GM12878 (cell line): ENCODE measurements at regions not wholly inside any gene's neighbourhood (a gene's known extent, or its start where the extent isn't known, plus 50 kb on each side); places are given as distances from the start of the nearest gene placed in this dataset.

Source experiments
- ATAC-seq: fragments of 200-7000 bp; cut with Tn5 transposase; 3 replicates; pipeline ENCODE4 v1.9.1; 2020; ENCODE audit warnings: mild to moderate bottlenecking, moderate library complexity
- BruUV-seq: library from RNA; stranded (reverse); fragments of 400-500 nt; replicated peaks from 2 replicates; lab custom pipeline; 2021; lab: Mats Ljungman, UMichigan
- CTCF ChIA-PET: fragments of 300-600 bp; sonication (Branson Sonifier 250); formaldehyde crosslinking; extraction: SDS; loops from one replicate; lab custom pipeline; 2021; ENCODE audit warnings: inconsistent platforms; lab: Yijun Ruan, JAX
- POLR2A ChIA-PET: fragments of 350-600 bp; formaldehyde crosslinking; extraction: SDS; loops from one replicate; lab custom pipeline; 2021; ENCODE audit warnings: inconsistent platforms; lab: Charles Lee
- RAD21 ChIA-PET: fragments of 300-600 bp; sonication (Branson Sonifier 250); formaldehyde crosslinking; loops from one replicate; lab custom pipeline; 2023; ENCODE audit warnings: antibody characterized with exemption; ENCODE audit not compliant: unreplicated experiment; lab: Charles Lee
- SMC1A ChIA-PET: fragments of 300-600 bp; sonication (Branson Sonifier 250); formaldehyde crosslinking; loops from one replicate; lab custom pipeline; 2023; ENCODE audit not compliant: unreplicated experiment, uncharacterized antibody; lab: Charles Lee
- DNase-seq: peaks from one replicate; pipeline ENCODE4 v3.0.0-alpha.2; 2011; ENCODE audit warnings: low read depth, low spot score
- FAIRE-seq: peaks from 3 replicates; lab custom pipeline; 2011; peaks lifted over from hg19 to GRCh38; lab: Jason Lieb, UNC
- H2AFZ ChIP-seq: 2 replicates; pipeline ENCODE4 v1.6.0; 2011; ENCODE audit warnings: low read depth, low read length, control low read depth; ENCODE audit not compliant: control insufficient read depth
- H3K27ac ChIP-seq: 2 replicates; pipeline ENCODE4 v1.5.1; 2011; ENCODE audit warnings: control low read depth; ENCODE audit not compliant: control insufficient read depth, insufficient read depth
- H3K27me3 ChIP-seq, 2 experiments: replicated peaks in 1 of 2; 2 replicates each; pipeline versions ENCODE4 v1.6.0 to v1.6.1; 2011; ENCODE audit warnings: low read length in 1 of 2; ENCODE audit not compliant: control insufficient read depth in 2 of 2, insufficient read depth in 2 of 2
- H3K36me3 ChIP-seq, 2 experiments: 2 replicates each; pipeline ENCODE4 v1.5.1; 2011; ENCODE audit warnings: low read length in 1 of 2; ENCODE audit not compliant: control insufficient read depth in 2 of 2, insufficient read depth in 2 of 2
- H3K4me1 ChIP-seq: 2 replicates; pipeline ENCODE4 v1.6.1; 2011; ENCODE audit warnings: mild to moderate bottlenecking, low read length, moderate library complexity, mixed read lengths; ENCODE audit not compliant: control insufficient read depth, insufficient read depth
- H3K4me2 ChIP-seq: 2 replicates; pipeline ENCODE4 v1.6.0; 2011; ENCODE audit warnings: control low read depth; ENCODE audit not compliant: control insufficient read depth, insufficient read depth
- H3K4me3 ChIP-seq: fragments of 200-600 bp; sonication (generic); 2 replicates; pipeline ENCODE4 v1.5.1; 2016
- H3K79me2 ChIP-seq: 2 replicates; pipeline ENCODE4 v1.6.0; 2011; ENCODE audit warnings: low read length; ENCODE audit not compliant: control insufficient read depth, insufficient read depth
- H3K9ac ChIP-seq: 2 replicates; pipeline ENCODE4 v1.8.0; 2011; ENCODE audit warnings: low read length, control low read depth, mixed read lengths; ENCODE audit not compliant: control insufficient read depth, insufficient read depth
- H3K9me3 ChIP-seq: replicated peaks from 3 replicates; pipeline ENCODE4 v1.5.1; 2011; ENCODE audit warnings: mild to moderate bottlenecking, low read length; ENCODE audit not compliant: control insufficient read depth, insufficient read depth
- H4K20me1 ChIP-seq: 2 replicates; pipeline ENCODE4 v1.6.0; 2011; ENCODE audit not compliant: control insufficient read depth, insufficient read depth
- ELK1 ChIP-seq: IDR thresholded peaks from 2 replicates; pipeline ENCODE4 v1.6.1; 2012; ENCODE audit warnings: low read depth, low read length, improper control_type of control experiment
- FOXK2 ChIP-seq: fragments of 450-650 bp; IDR thresholded peaks from 2 replicates; pipeline ENCODE4 v1.6.1; 2017; ENCODE audit warnings: mild to moderate bottlenecking, moderate library complexity
- GATAD2B ChIP-seq: fragments of 450-650 bp; conservative IDR thresholded peaks from 2 replicates; pipeline ENCODE4 v1.6.1; 2017; ENCODE audit warnings: low read depth, mild to moderate bottlenecking, moderate library complexity
- IKZF2 ChIP-seq, 2 experiments: fragments of 450-650 bp; IDR thresholded peaks; 2 replicates each; pipeline ENCODE4 v1.6.1; 2017; ENCODE audit warnings: mild to moderate bottlenecking in 2 of 2, moderate library complexity in 2 of 2
- RAD51 ChIP-seq: fragments of 450-650 bp; IDR thresholded peaks from 2 replicates; pipeline ENCODE4 v1.6.1; 2016; ENCODE audit warnings: moderate library complexity, mild to moderate bottlenecking, inconsistent platforms
- RB1 ChIP-seq: fragments of 450-650 bp; formaldehyde crosslinking; IDR thresholded peaks from 2 replicates; pipeline ENCODE4 v1.6.1; 2017; ENCODE audit warnings: mild to moderate bottlenecking, borderline replicate concordance
- SMAD1 ChIP-seq: fragments of 450-650 bp; IDR thresholded peaks from 2 replicates; pipeline ENCODE4 v1.6.1; 2018; ENCODE audit warnings: mild to moderate bottlenecking, low read depth; ENCODE audit not compliant: partially characterized antibody
- SMARCA5 ChIP-seq: fragments of 450-650 bp; IDR thresholded peaks from 2 replicates; pipeline ENCODE4 v1.6.1; 2017; ENCODE audit warnings: mild to moderate bottlenecking
- SUPT20H ChIP-seq: IDR thresholded peaks from 2 replicates; pipeline ENCODE4 v1.6.1; 2011; ENCODE audit warnings: low read depth, mild to moderate bottlenecking, low read length, moderate library complexity, borderline replicate concordance; ENCODE audit not compliant: control insufficient read depth
- TBL1XR1 ChIP-seq: IDR thresholded peaks from 2 replicates; pipeline ENCODE4 v1.6.1; 2012; ENCODE audit warnings: low read depth, low read length, improper control_type of control experiment
- WGBS: methylation state at CpG from one replicate; pipeline ENCODE4 v1.1.6; 2016; ENCODE audit warnings: low lambda C conversion rate; ENCODE audit not compliant: insufficient replicate concordance, insufficient coverage; ENCODE audit errors: missing lambda C conversion rate; 5-methylcytosine and 5-hydroxymethylcytosine counted together
- in situ Hi-C: fragments of 300-500 bp; cut with MboI; formaldehyde crosslinking; loops from 9 replicates; pipeline ENCODE4 v1.14.3; 2018; ENCODE audit warnings: mixed read lengths
- intact Hi-C: fragments of 100-400 bp; cut with micrococcal nuclease; formaldehyde crosslinking; loops from one replicate; pipeline ENCODE4 v1.14.2; 2022; ENCODE audit not compliant: unreplicated experiment

GRCh38 chr13:22047082-22047784 lies 376.4 kb downstream of the FGF9 start:
- ChIA-PET POLR2A (no interaction called here), SMC1A (no interaction called here), RAD21 (no interaction called here), CTCF (no interaction called here)
- Histone ChIP-seq H3K4me3 (no peak overlapping the region), H2AFZ (no peak overlapping the region), H3K9ac (no peak overlapping the region), H3K27me3 (no peaks in the 10 kb centered on the region), H3K79me2 (no peaks in the 10 kb centered on the region), H3K36me3 (no peaks in the 10 kb centered on the region), H3K9me3 (no peaks in the 10 kb centered on the region; the same call in 2 of the 3 replicates), H3K27ac (no peak overlapping the region), H3K4me1 (no peaks in the 10 kb centered on the region), H3K4me2 (no peak overlapping the region), H4K20me1 (no peaks in the 10 kb centered on the region)
- 76% methylated on average over 2 of the region's 2 CpGs for WGBS
- intact Hi-C loops (no loop called here), in situ Hi-C loops (no loop called here)
- ATAC-seq (no peak), DNase-seq (no peak), FAIRE-seq (no peak)
- TF ChIP-seq SMAD1 = no peak
- no peak for TF ChIP-seq SUPT20H
- TF ChIP-seq TBL1XR1 = no peak
- TF ChIP-seq GATAD2B = no peak
- TF ChIP-seq FOXK2 = no peak
- TF ChIP-seq SMARCA5 = no peak
- TF ChIP-seq RAD51 = no peak
- no peak for TF ChIP-seq ELK1
- no peak for TF ChIP-seq IKZF2 (IDR thresholded peaks at IDR 0.05)
- no peak for TF ChIP-seq RB1
- no TSS peak for BruUV-seq
